D721Med (cell line): ENCODE measurements at regions not wholly inside any gene's neighbourhood (a gene's known extent, or its start where the extent isn't known, plus 50 kb on each side); places are given as distances from the start of the nearest gene placed in this dataset.

Experiments
- DNase-seq: peaks from one replicate; pipeline ENCODE4 v3.0.0; 2011; ENCODE audit warnings: low spot score; ENCODE audit not compliant: insufficient read length
- FAIRE-seq: peaks from 2 replicates; lab custom pipeline; 2011; peaks lifted over from hg19 to GRCh38; lab: Jason Lieb, UNC
- CTCF ChIP-seq: IDR thresholded peaks from 2 replicates; pipeline ENCODE4 v1.5.1; 2012; ENCODE audit warnings: mild to moderate bottlenecking, control low read depth; ENCODE audit not compliant: insufficient read depth; ENCODE audit errors: missing control alignments

- DNase-seq, result no peak
- no peak for FAIRE-seq
- TF ChIP-seq CTCF, result no peak
Measured at GRCh38 chr14:65834051-65834450, 421.5 kb downstream of the FUT8 start.

- DNase-seq (no peak), FAIRE-seq (no peak)
- TF ChIP-seq CTCF, result no peak
Measured at GRCh38 chr14:65834812-65835211, 422.3 kb downstream of the FUT8 start.

- no peak for TF ChIP-seq CTCF
- DNase-seq (no peak), FAIRE-seq (no peak)
Measured at GRCh38 chr14:65835501-65835900, 423.0 kb downstream of the FUT8 start.

- no peak for TF ChIP-seq CTCF
- no peak for DNase-seq
- no peak for FAIRE-seq
Measured at GRCh38 chr14:65838565-65838964, 426.0 kb downstream of the FUT8 start.

- no peak for TF ChIP-seq CTCF
- FAIRE-seq (no peak), DNase-seq (no peak)
Measured at GRCh38 chr14:65840118-65840751, 427.7 kb downstream of the FUT8 start.

GRCh38 chr14:65840786-65841185 lies 428.3 kb downstream of the FUT8 start:
- FAIRE-seq (no peak), DNase-seq (no peak)
- TF ChIP-seq CTCF, result no peak

GRCh38 chr14:65846196-65846868 lies 433.8 kb downstream of the FUT8 start:
- TF ChIP-seq CTCF, result no peak
- DNase-seq (no peak), FAIRE-seq (no peak)
